ENCODE measurements at regions not wholly inside any gene's neighbourhood (a gene's known extent, or its start where the extent isn't known, plus 50 kb on each side); places are given as distances from the start of the nearest gene placed in this dataset.
A peak's percentile ranks its signal among the peaks of the same experiment; 100 is the strongest.

DNA sequence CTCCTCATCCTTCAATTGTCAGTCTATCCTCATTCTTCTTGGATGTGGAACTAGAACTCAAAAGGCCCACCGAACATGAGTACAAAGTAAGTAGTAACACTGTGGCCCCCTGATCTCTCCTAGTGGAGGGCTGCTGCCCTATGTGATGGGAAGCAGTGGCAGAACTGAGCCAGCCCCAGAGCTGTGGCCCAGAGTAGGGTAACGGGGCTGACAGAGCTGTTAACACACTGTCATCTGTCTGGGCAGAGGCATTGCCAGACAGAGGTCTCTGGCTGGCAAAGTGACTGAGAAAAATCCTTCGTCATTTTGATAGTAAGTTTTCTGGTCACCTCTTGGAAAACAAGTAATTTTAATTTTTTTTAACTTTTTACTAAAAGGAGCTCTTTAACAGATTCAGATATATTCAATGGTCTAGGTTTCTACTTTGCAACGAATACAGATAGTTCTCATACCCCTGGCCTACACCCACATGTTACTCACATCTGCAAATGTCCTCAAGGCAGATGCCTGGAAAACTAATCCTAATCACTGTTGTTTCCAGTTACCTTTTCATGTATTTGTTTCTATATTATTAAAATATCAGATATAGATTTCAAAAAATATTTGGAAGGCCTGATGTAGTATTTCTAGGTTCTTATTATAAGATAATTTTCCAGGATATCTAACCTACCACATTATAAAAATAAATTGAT lies 588.7 kb downstream of the CPS1 start:
- Histone ChIP-seq H3K27ac (ENCODE audit: low read length) (no peak overlapping the region), H3K36me3 (ENCODE audit: control insufficient read depth in 2 of 2, extremely low read depth in 1 of 2, insufficient read depth in 1 of 2, low read length in 1 of 2) (no peaks in the 10 kb centered on the region), H3K4me3 (ENCODE audit: control insufficient read depth in 1 of 2, extremely low read depth in 1 of 2, low read length in 1 of 2) (no peak overlapping the region), H3K4me1 (ENCODE audit: control insufficient read depth in 1 of 2, extremely low read depth in 1 of 2, insufficient read depth in 2 of 2, low read length in 2 of 2) (no peaks in the 10 kb centered on the region), H3K27me3 (replicated peaks in 1 of 2; ENCODE audit: control insufficient read depth in 2 of 2, extremely low read depth in 1 of 2, insufficient read depth in 2 of 2, low read length in 1 of 2) (no peaks in the 10 kb centered on the region), H3K9me3 (no peaks in the 10 kb centered on the region)
- ATAC-seq (replicated peaks in 1 of 4) (no peak), DNase-seq (no peak)
- Mint-ChIP-seq H3K4me3 (no peak overlapping the region), H3K36me3 (no peaks in the 10 kb centered on the region), H3K27me3 (no peaks in the 10 kb centered on the region), H3K9me3 (peaks cover 0 to 6% (median 2%) of the 10 kb centered on the region in 3 donors), H3K27ac (no peak overlapping the region), H3K4me1 (no peaks in the 10 kb centered on the region)
- CTCF ChIA-PET = no interaction called here
- WGBS (ENCODE audit: insufficient coverage) = 25% methylated on average over 1 of the region's 4 CpGs
- POLR2A ChIA-PET = no interaction called here

GRCh38 chr2:211149731-211150130 lies 593.3 kb downstream of the CPS1 start:
- ChIA-PET POLR2A (no interaction called here), CTCF (interaction anchor here in 1 of 2 donors (1.4 kb wide), 1 partner anchor 9 kb away, joined by 4 read pairs; no protein-coding TSS in a partner anchor)
- Mint-ChIP-seq H3K27me3 (no peaks in the 10 kb centered on the region), H3K27ac (no peak overlapping the region), H3K9me3 (peaks cover 0 to 4% (median 0%) of the 10 kb centered on the region in 3 donors), H3K4me1 (no peaks in the 10 kb centered on the region), H3K36me3 (no peaks in the 10 kb centered on the region), H3K4me3 (no peak overlapping the region)
- DNase-seq (no peak), ATAC-seq (replicated peaks in 1 of 4) (no peak)
- Histone ChIP-seq H3K27ac (ENCODE audit: low read length) (no peak overlapping the region), H3K36me3 (ENCODE audit: control insufficient read depth in 2 of 2, extremely low read depth in 1 of 2, insufficient read depth in 1 of 2, low read length in 1 of 2) (no peaks in the 10 kb centered on the region), H3K4me1 (ENCODE audit: control insufficient read depth in 1 of 2, extremely low read depth in 1 of 2, insufficient read depth in 2 of 2, low read length in 2 of 2) (no peaks in the 10 kb centered on the region), H3K27me3 (replicated peaks in 1 of 2; ENCODE audit: control insufficient read depth in 2 of 2, extremely low read depth in 1 of 2, insufficient read depth in 2 of 2, low read length in 1 of 2) (no peaks in the 10 kb centered on the region), H3K9me3 (no peaks in the 10 kb centered on the region), H3K4me3 (ENCODE audit: control insufficient read depth in 1 of 2, extremely low read depth in 1 of 2, low read length in 1 of 2) (no peak overlapping the region)
- no CpG with 5 or more reads among the region's 3 CpGs for WGBS (ENCODE audit: insufficient coverage)

DNA sequence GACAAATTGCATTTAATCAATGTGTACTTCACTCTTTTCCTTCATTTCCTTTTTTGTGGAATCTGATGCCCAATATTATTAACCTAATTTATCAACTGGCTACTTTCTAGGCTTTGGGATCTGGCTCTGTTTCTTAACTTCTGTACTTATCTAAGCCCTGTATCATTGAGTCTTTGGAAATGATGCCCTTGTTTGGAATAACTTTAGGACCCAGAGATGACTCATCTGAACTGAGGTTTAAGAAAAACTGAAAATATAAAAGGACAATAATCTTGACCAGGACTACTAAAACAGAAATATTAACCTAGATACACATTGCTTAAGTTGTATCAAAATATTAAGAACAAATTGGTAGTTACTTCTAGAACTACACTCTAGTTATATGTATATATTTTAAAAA lies 600.8 kb downstream of the CPS1 start:
- H3K9me3 Mint-ChIP-seq = no peaks in the 10 kb centered on the region
- POLR2A ChIA-PET = no interaction called here
- Histone ChIP-seq H3K36me3 (ENCODE audit: control insufficient read depth in 2 of 2, extremely low read depth in 1 of 2, insufficient read depth in 1 of 2, low read length in 1 of 2) (no peaks in the 10 kb centered on the region), H3K9me3 (no peaks in the 10 kb centered on the region), H3K27me3 (replicated peaks in 1 of 2; ENCODE audit: control insufficient read depth in 2 of 2, extremely low read depth in 1 of 2, insufficient read depth in 2 of 2, low read length in 1 of 2) (no peaks in the 10 kb centered on the region), H3K27ac (ENCODE audit: low read length) (no peak overlapping the region), H3K4me1 (ENCODE audit: control insufficient read depth in 1 of 2, extremely low read depth in 1 of 2, insufficient read depth in 2 of 2, low read length in 2 of 2) (no peaks in the 10 kb centered on the region), H3K4me3 (ENCODE audit: control insufficient read depth in 1 of 2, extremely low read depth in 1 of 2, low read length in 1 of 2) (no peak overlapping the region)
- no peak for DNase-seq
- no peaks in the 10 kb centered on the region for H3K36me3 Mint-ChIP-seq
- no peaks in the 10 kb centered on the region for H3K4me1 Mint-ChIP-seq
- no peak overlapping the region for H3K27ac Mint-ChIP-seq
- H3K27me3 Mint-ChIP-seq = peaks cover 0 to 3% of the 10 kb centered on the region in 2 donors
- H3K4me3 Mint-ChIP-seq = no peak overlapping the region
- CTCF ChIA-PET = no interaction called here
- no peak for ATAC-seq (replicated peaks in 1 of 4)

GRCh38 chr2:211157856-211158463 lies 601.6 kb downstream of the CPS1 start:
- ChIA-PET POLR2A (no interaction called here), CTCF (no interaction called here)
- no peaks in the 10 kb centered on the region for H3K27me3 ChIP-seq (replicated peaks in 1 of 2; ENCODE audit: control insufficient read depth in 2 of 2, extremely low read depth in 1 of 2, insufficient read depth in 2 of 2, low read length in 1 of 2)
- H3K27ac ChIP-seq (ENCODE audit: low read length) = no peak overlapping the region
- Mint-ChIP-seq H3K4me1 (no peaks in the 10 kb centered on the region), H3K9me3 (no peaks in the 10 kb centered on the region), H3K36me3 (no peaks in the 10 kb centered on the region), H3K27me3 (peaks cover 0 to 3% of the 10 kb centered on the region in 2 donors), H3K27ac (no peak overlapping the region), H3K4me3 (no peak overlapping the region)
- no peaks in the 10 kb centered on the region for H3K9me3 ChIP-seq
- no peak overlapping the region for H3K4me3 ChIP-seq (ENCODE audit: control insufficient read depth in 1 of 2, extremely low read depth in 1 of 2, low read length in 1 of 2)
- H3K4me1 ChIP-seq (ENCODE audit: control insufficient read depth in 1 of 2, extremely low read depth in 1 of 2, insufficient read depth in 2 of 2, low read length in 2 of 2) = no peaks in the 10 kb centered on the region
- H3K36me3 ChIP-seq (ENCODE audit: control insufficient read depth in 2 of 2, extremely low read depth in 1 of 2, insufficient read depth in 1 of 2, low read length in 1 of 2) = no peaks in the 10 kb centered on the region
- 40% methylated on average over 1 of the region's 5 CpGs for WGBS (ENCODE audit: insufficient coverage)
- peak in 33 of 35 experiments; percentile 6 to 65 (median 35) for DNase-seq
- ATAC-seq (replicated peaks in 1 of 4) = peak in 2 of 4 experiments; percentile 53 to 66

- ChIA-PET POLR2A (no interaction called here), CTCF (no interaction called here)
- Mint-ChIP-seq H3K4me3 (no peak overlapping the region), H3K9me3 (no peaks in the 10 kb centered on the region), H3K36me3 (no peaks in the 10 kb centered on the region), H3K4me1 (no peaks in the 10 kb centered on the region), H3K27me3 (peaks cover 0 to 3% of the 10 kb centered on the region in 2 donors), H3K27ac (no peak overlapping the region)
- no peak for ATAC-seq (replicated peaks in 1 of 4)
- Histone ChIP-seq H3K4me1 (ENCODE audit: control insufficient read depth in 1 of 2, extremely low read depth in 1 of 2, insufficient read depth in 2 of 2, low read length in 2 of 2) (no peaks in the 10 kb centered on the region), H3K27ac (ENCODE audit: low read length) (no peak overlapping the region), H3K27me3 (replicated peaks in 1 of 2; ENCODE audit: control insufficient read depth in 2 of 2, extremely low read depth in 1 of 2, insufficient read depth in 2 of 2, low read length in 1 of 2) (no peaks in the 10 kb centered on the region), H3K36me3 (ENCODE audit: control insufficient read depth in 2 of 2, extremely low read depth in 1 of 2, insufficient read depth in 1 of 2, low read length in 1 of 2) (no peaks in the 10 kb centered on the region), H3K4me3 (ENCODE audit: control insufficient read depth in 1 of 2, extremely low read depth in 1 of 2, low read length in 1 of 2) (no peak overlapping the region), H3K9me3 (no peaks in the 10 kb centered on the region)
- DNase-seq = no peak
- 0% methylated on average over 1 of the region's 7 CpGs for WGBS (ENCODE audit: insufficient coverage)
Observed at GRCh38 chr2:211159972-211160371, 603.6 kb downstream of the CPS1 start.

DNA sequence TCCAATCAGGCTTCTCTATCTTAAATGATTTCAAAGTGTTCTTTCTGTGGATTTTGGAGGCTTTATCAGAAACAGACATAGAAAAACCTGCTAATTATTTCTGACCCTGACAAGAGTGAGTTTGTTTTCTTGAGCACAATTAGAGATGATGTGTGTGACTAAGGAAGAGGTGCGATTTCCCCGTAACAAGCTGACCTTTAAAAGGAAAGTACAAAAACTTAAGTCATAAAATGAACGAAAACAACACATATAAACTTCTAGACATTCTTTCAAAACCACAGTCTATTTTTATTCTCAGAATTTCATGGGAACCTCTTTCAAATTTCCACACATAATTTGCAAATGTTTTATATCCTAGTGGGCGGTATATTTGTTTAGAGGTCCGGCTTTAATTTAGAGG lies 604.8 kb downstream of the CPS1 start:
- Histone ChIP-seq H3K27me3 (replicated peaks in 1 of 2; ENCODE audit: control insufficient read depth in 2 of 2, extremely low read depth in 1 of 2, insufficient read depth in 2 of 2, low read length in 1 of 2) (no peaks in the 10 kb centered on the region), H3K9me3 (no peaks in the 10 kb centered on the region), H3K4me3 (ENCODE audit: control insufficient read depth in 1 of 2, extremely low read depth in 1 of 2, low read length in 1 of 2) (no peak overlapping the region), H3K4me1 (ENCODE audit: control insufficient read depth in 1 of 2, extremely low read depth in 1 of 2, insufficient read depth in 2 of 2, low read length in 2 of 2) (no peaks in the 10 kb centered on the region), H3K36me3 (ENCODE audit: control insufficient read depth in 2 of 2, extremely low read depth in 1 of 2, insufficient read depth in 1 of 2, low read length in 1 of 2) (no peaks in the 10 kb centered on the region), H3K27ac (ENCODE audit: low read length) (no peak overlapping the region)
- no CpG with 5 or more reads among the region's 5 CpGs for WGBS (ENCODE audit: insufficient coverage)
- Mint-ChIP-seq H3K36me3 (no peaks in the 10 kb centered on the region), H3K9me3 (no peaks in the 10 kb centered on the region), H3K27ac (no peak overlapping the region), H3K27me3 (peaks cover 0 to 3% of the 10 kb centered on the region in 2 donors), H3K4me3 (no peak overlapping the region), H3K4me1 (no peaks in the 10 kb centered on the region)
- CTCF ChIA-PET = no interaction called here
- no peak for ATAC-seq (replicated peaks in 1 of 4)
- DNase-seq = no peak
- POLR2A ChIA-PET = no interaction called here
